OCI-LY7 (cell line): ENCODE measurements at regions not wholly inside any gene's neighbourhood (a gene's known extent, or its start where the extent isn't known, plus 50 kb on each side); places are given as distances from the start of the nearest gene placed in this dataset.

Source experiments
- EZH2phosphoT487 ChIP-seq: fragments of 200-600 bp; sonication (generic); IDR thresholded peaks from 2 replicates; pipeline ENCODE4 v1.6.1; 2018; ENCODE audit warnings: low read depth, borderline replicate concordance, mild to moderate bottlenecking, mixed run types, antibody characterized with exemption, low read length, moderate library complexity, mixed read lengths
- TF ChIP-seq, protein P1 (sequence below): fragments of 200-600 bp; sonication (generic); conservative IDR thresholded peaks from 2 replicates; pipeline ENCODE4 v1.5.1; 2014; ENCODE audit warnings: mild to moderate bottlenecking, antibody characterized with exemption, low read length, moderate library complexity, mixed read lengths

DNA sequence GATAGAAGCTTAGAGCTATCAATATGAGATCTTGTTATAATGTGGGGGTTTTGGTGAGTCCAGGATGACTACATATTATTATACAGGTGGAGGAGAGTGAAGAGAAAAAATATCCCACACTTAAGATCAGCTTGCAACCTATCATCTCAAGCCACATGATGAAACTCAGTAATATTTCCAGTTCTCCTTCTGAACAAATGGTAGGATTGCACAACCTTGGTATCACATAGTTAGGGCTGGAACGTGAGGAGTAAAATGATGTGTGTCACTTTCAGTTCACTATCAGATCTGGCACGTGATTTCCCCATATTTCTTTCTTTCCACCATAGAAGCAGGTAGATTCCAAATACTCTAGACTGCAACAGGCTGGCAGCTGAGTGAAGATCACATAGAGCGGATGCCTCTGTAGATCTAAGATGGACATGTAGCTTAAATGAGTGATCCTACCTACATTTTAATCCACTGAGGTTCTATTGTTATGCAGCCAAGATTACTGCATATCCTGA, 150.6 kb upstream of the ANKRD50 start:
- TF ChIP-seq, protein P1, sequence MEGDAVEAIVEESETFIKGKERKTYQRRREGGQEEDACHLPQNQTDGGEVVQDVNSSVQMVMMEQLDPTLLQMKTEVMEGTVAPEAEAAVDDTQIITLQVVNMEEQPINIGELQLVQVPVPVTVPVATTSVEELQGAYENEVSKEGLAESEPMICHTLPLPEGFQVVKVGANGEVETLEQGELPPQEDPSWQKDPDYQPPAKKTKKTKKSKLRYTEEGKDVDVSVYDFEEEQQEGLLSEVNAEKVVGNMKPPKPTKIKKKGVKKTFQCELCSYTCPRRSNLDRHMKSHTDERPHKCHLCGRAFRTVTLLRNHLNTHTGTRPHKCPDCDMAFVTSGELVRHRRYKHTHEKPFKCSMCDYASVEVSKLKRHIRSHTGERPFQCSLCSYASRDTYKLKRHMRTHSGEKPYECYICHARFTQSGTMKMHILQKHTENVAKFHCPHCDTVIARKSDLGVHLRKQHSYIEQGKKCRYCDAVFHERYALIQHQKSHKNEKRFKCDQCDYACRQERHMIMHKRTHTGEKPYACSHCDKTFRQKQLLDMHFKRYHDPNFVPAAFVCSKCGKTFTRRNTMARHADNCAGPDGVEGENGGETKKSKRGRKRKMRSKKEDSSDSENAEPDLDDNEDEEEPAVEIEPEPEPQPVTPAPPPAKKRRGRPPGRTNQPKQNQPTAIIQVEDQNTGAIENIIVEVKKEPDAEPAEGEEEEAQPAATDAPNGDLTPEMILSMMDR, result no peak
- no peak for TF ChIP-seq EZH2phosphoT487
